Mononuclear cell (primary cell): ENCODE measurements at regions not wholly inside any gene's neighbourhood (a gene's known extent, or its start where the extent isn't known, plus 50 kb on each side); places are given as distances from the start of the nearest gene placed in this dataset.

Experiments
- H3K27me3 ChIP-seq: 2 replicates; pipeline ENCODE4 v1.6.0; 2011; ENCODE audit warnings: low read length, control low read depth; ENCODE audit not compliant: insufficient read depth
- H3K4me1 ChIP-seq: 2 replicates; pipeline ENCODE4 v1.5.1; 2011; ENCODE audit warnings: mild to moderate bottlenecking, low read length, control low read depth; ENCODE audit not compliant: insufficient read depth
- H3K4me3 ChIP-seq: 2 replicates; pipeline ENCODE4 v1.5.1; 2011; ENCODE audit warnings: mild to moderate bottlenecking, low read length, moderate library complexity
- H3K9me3 ChIP-seq: 2 replicates; pipeline ENCODE4 v1.5.1; 2011; ENCODE audit warnings: low read depth, mild to moderate bottlenecking, control low read depth, low read length

DNA sequence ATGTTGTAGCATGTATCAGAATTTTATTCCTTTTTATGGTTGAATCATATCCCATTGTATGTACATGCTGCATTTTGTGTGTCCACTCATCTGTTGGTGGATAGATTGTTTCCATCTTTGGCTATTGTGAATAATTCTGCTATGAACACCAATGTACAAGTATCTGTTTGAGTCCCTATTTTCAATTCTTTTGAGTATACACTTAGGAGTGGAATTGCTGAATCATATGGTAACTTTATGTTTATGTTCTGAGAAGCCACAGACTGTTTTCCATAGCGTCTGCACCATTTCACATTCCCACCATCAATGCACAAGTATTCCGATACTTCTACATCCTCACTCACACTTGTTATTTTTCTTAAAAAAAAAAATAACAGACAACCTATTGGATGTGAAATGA, 91.5 kb downstream of the ARF6 start:
- no peaks in the 10 kb centered on the region for H3K9me3 ChIP-seq
- no peaks in the 10 kb centered on the region for H3K27me3 ChIP-seq
- peaks cover 29% of the 10 kb centered on the region for H3K4me1 ChIP-seq
- H3K4me3 ChIP-seq = no peak overlapping the region

DNA sequence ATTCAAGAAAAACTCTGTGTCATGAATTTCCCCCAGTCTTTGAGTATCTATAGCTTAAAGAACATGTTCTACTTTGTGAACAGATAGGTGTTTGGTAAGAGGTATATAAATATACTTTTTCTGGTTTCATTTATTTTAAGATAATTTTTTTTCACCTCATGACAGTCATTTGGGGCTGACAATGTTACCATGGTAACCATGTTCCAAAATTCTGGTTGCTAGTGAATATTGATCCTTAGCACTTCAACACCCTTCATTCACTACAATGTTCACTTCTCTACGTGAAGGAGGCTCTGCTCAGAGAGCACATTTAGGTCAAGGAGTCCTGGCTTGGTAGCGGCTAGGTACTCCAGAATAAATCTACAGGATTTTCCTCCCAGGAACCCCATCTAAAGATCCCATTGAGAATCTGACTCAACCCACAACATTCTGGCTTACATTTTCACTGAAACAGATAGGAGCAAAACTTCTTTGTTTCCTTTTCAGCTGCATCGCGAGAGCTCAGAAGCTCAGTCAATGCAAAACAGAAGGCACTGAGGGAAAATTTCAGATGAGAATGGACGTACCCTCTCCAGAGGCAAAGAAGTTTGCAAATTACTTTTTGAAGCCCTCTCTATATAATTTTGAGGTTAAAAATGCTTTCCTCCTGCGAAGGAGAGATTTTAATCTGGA, 93.6 kb downstream of the ARF6 start:
- H3K4me3 ChIP-seq = no peak overlapping the region
- H3K9me3 ChIP-seq = no peaks in the 10 kb centered on the region
- H3K4me1 ChIP-seq = peaks cover 19% of the 10 kb centered on the region
- no peaks in the 10 kb centered on the region for H3K27me3 ChIP-seq

DNA sequence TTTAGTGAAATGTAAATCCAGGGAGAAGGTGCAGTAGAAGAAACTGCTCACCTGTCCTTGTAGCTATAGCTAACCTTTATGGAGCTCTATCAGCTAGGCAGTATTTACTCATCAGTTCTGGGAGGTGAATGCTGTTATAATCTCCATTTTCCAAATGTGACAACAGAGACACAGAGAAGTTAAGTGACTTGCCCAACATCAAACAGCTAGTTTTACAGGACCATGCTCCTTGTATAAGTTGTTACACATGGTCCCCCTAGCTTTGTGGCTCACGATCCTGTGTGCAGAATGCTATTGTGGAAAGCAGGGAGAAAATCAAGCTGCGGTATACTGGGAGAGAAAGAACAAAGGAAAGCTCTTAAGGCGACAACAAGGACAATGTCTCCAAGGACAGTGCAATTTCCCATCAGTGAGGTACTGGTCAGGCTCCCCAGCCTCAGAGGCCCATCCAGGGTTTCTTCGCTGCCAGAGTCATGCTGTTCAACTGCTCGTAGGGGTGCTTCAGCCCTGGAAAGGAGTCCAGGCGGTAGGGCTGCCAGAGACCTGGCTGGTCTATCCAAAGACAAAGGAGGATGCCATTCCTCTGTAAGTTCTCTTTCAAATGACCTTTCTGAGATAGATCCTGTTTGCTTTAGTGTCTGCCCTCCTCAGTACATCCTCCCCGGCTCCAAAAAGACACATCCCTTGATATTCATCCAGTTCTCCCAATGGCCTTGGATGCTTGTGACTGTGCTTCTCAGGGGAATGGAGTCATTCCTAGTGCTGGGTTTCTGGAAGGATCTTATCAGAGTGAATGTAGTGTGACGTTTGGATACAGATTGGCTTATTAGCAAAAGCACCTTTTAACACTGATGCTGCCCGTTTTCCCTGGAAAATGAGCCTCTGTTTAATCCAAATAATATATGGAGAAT, 95.5 kb downstream of the ARF6 start:
- Histone ChIP-seq H3K4me3 (no peak overlapping the region), H3K4me1 (peaks cover 5% of the 10 kb centered on the region), H3K9me3 (no peaks in the 10 kb centered on the region), H3K27me3 (no peaks in the 10 kb centered on the region)

DNA sequence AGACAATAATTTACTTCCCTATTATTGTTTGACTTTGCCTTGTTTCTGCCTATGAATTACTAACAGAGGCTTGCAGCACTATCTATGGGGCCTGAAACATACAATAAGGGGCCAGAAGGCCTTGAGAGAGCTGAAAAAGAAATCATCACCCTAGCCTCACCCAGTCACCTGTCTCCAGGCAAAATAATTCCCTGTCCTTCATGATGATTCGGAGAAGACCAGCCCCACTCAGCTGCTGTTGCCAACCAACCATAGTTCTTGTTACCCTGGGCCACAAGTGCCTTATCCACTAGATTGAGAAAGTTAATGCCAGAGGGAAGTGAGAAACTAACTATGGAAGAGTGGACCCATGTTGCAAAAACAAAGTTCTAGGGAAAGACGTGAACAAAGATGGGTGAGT, 97.1 kb downstream of the ARF6 start:
- Histone ChIP-seq H3K27me3 (no peaks in the 10 kb centered on the region), H3K4me3 (no peak overlapping the region), H3K4me1 (peaks cover 5% of the 10 kb centered on the region), H3K9me3 (no peaks in the 10 kb centered on the region)

DNA sequence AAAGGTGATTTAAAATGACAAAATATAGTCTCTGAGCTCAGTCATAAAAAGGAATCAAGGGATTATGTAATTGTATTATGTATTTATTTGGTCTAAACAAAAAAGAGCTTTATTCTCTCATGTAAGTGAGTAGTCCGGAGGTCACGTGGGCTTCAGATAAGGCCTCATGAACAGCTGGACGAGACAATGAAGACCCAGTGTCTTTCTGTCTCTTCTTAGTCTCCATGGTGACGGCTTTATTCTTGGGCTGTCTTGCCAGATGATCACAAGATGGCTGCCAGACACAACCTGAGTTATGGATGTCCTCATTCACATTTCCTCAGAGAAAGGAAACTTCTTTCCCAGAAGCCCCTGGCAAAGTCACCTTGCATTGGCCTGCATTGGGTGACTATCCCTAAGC, 98.6 kb downstream of the ARF6 start:
- no peaks in the 10 kb centered on the region for H3K27me3 ChIP-seq
- no peaks in the 10 kb centered on the region for H3K9me3 ChIP-seq
- peaks cover 5% of the 10 kb centered on the region for H3K4me1 ChIP-seq
- no peak overlapping the region for H3K4me3 ChIP-seq

DNA sequence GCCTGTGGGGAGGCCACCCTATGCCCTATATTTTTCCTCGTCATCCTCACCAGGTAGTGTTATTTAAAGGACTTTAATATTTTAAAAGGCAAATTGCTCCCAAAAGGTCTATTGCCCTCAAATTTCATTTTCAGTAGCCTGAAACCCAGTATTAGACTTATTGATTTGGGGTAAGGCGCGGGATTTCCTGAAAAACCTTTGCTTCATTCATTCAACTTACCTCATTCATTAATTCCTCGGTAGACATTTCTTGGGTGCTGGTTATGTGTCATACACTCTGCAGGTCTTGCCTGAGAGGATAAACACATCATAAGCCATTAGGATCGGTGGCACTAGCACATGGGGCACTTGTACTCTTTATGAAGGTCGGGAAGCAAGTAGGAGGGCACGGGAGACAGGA, 99.2 kb downstream of the ARF6 start:
- Histone ChIP-seq H3K9me3 (no peaks in the 10 kb centered on the region), H3K4me1 (peaks cover 5% of the 10 kb centered on the region), H3K27me3 (no peaks in the 10 kb centered on the region), H3K4me3 (no peak overlapping the region)

DNA sequence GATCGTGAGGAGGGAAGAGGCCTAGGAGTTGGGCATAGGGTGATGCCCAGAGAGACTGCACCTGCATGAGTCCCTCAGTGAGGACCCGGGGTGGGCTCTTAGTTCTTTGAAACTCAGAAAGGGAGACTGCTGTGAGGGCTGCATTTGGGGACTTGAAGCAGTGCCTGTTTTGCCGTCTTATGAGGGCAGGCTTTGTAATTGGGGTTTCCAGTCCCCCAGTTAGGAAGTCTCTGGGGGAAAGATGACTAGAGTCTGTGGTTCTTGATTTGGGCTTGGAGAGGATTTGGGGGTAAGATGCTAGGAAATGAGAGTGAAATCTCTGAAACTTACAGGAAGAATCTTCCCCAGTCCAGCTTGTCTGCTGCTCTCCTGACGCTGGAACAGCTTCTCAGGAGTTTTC, 99.6 kb downstream of the ARF6 start:
- no peaks in the 10 kb centered on the region for H3K9me3 ChIP-seq
- H3K4me1 ChIP-seq = peaks cover 5% of the 10 kb centered on the region
- no peak overlapping the region for H3K4me3 ChIP-seq
- H3K27me3 ChIP-seq = no peaks in the 10 kb centered on the region

DNA sequence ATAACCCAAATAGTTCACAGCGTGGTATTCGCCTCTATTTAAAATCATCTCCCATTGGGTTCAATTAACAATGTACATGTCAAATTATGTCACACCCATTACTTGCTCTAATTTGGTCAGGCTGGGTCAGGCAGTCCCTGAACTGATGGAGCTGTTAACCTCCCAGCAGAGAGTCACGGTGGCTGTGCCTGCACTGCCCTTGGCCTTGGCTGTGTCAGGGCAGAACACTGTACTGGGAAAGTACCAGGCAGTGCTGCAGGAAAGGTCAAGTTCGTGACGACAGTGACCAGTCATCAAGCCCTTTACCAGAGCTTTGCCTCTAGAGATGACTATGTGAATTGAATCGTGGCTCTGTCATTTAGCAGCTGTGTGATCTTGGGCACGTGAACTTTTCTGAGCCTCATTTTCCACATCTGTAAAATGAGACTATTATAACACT, 100.0 kb downstream of the ARF6 start:
- Histone ChIP-seq H3K4me3 (no peak overlapping the region), H3K4me1 (peaks cover 7% of the 10 kb centered on the region), H3K27me3 (no peaks in the 10 kb centered on the region), H3K9me3 (no peaks in the 10 kb centered on the region)

DNA sequence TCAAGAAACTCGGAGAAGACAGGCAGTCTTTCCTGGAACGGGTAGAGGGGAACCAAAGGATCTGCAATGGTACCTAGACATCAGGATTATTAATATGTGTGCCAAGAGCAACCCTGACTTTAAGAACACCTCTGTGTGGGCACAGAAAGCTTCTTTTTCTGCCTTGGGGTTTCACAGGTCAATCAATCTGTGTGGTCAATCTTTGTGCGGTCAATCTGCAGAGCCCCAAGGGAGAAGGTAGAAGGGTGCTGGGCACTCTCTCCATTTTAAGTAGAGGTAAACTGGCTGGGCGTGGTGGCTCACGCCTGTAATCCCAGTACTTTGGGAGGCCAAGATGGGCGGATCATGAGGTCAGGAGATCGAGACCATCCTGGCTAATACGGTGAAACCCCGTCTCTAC, 100.7 kb downstream of the ARF6 start:
- Histone ChIP-seq H3K27me3 (no peaks in the 10 kb centered on the region), H3K9me3 (no peaks in the 10 kb centered on the region), H3K4me1 (peaks cover 14% of the 10 kb centered on the region), H3K4me3 (no peak overlapping the region)

DNA sequence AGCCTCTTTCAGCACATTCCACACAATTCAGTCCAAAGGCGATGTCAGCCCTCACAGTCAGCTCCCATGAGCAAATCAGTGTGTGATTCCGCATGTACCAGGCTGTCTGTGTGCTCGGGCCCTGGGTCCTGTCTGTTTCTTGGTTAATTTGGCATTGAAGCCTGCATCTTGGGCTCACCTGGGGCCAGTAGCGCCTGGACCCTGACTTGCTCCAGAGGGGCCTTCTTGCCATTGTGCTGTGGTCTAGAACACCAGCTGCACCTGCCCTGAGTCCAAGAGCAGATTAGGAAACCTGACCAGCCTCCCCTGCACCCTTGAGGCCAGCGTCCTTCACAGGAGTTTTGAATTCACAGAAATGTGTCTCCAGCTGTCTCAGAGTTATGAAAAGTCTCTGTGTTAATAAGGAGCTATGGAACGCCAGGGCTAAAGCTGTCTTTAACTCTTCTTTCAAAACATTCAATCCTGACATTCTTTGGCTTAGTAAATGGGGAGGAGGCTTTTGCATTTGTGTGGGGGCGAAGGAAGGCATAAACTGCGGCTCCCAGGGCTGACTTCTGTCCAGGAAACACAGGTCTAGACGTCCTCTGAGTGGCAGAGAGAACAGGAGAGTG, 102.2 kb downstream of the ARF6 start:
- H3K4me1 ChIP-seq = peaks cover 29% of the 10 kb centered on the region
- no peaks in the 10 kb centered on the region for H3K27me3 ChIP-seq
- no peaks in the 10 kb centered on the region for H3K9me3 ChIP-seq
- no peak overlapping the region for H3K4me3 ChIP-seq

DNA sequence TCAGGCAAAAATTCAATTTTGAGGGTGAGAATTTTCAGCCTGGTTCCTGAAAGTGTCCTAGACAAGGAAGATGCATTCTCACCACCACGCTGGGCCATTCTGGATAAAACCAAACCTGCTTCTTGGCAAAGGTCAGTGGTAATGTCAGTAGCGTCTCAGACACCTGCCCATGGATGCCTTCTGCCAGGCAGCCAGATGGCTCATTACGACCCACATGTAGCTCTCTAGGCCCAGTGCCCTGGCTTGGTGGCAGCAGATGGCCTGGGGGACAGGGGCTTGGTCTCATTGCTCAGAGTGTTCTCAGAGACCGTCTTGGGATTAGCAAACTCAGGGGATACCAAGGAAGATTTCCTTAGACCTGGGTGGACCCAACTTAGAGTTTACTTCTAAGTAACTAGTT, 105.1 kb downstream of the ARF6 start:
- H3K4me3 ChIP-seq = no peak overlapping the region
- peaks cover 53% of the 10 kb centered on the region for H3K4me1 ChIP-seq
- H3K27me3 ChIP-seq = no peaks in the 10 kb centered on the region
- H3K9me3 ChIP-seq = no peaks in the 10 kb centered on the region

DNA sequence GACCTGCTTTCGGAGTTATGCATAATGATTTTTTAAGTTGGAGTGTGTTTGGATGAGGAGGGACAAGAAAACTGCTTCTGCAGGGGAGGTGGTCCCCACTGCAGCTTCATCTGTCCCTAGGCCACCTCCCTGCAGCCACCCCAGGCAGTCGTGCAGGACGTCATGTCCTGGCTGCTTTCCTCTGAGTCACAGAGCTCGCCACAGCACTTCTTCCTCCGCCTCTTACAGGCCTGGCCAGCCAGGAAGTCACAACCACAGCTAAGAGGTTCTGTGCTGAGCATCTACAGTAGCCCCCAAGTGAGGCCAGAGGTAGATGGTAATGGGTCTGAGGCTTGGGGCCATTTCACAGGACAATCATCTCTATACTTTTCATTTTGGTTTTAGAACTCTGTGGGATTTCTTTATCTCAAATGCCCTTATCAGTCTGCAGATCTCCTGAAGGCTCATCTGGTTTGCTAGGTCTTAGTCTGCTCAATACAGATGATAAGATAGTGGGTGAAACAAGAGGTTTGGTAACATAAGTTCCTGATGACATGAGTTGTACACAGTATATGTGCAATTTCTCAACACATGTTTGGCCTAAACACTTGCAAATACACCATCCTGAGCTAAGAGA, 106.4 kb downstream of the ARF6 start:
- no peak overlapping the region for H3K4me3 ChIP-seq

DNA sequence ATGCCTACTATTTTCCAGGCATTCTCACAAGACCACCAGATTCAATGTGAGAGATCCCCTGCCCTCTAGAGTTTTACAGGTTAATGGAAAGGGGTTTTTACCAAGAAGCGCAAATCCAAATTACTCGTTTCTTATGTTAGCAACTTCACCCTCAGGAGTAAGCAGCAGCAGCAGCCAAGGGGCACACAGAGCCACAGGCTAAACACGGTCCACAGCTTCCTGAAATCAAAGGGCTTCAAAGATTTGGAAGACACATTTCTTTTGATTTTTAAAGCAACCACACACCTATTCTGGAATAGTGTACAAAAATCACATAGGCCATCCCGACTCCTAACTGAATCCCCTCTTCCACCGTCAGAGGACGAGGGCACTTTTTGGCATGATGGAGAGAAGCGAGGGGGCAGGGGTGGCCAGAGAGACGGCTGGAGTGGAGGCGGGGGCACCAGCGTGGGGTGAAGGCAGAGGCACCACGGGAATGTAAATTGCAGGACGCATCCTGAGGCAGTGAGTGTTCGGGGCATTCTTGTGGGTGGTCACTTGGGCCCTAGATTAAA, 107.0 kb downstream of the ARF6 start:
- H3K4me3 ChIP-seq = no peak overlapping the region
- H3K9me3 ChIP-seq = no peaks in the 10 kb centered on the region
- peaks cover 69% of the 10 kb centered on the region for H3K4me1 ChIP-seq
- H3K27me3 ChIP-seq = no peaks in the 10 kb centered on the region

More for the DNA sequence above, 106.4 kb downstream of the ARF6 start:
- Histone ChIP-seq H3K27me3 (no peaks in the 10 kb centered on the region), H3K4me1 (peaks cover 65% of the 10 kb centered on the region), H3K9me3 (no peaks in the 10 kb centered on the region)

DNA sequence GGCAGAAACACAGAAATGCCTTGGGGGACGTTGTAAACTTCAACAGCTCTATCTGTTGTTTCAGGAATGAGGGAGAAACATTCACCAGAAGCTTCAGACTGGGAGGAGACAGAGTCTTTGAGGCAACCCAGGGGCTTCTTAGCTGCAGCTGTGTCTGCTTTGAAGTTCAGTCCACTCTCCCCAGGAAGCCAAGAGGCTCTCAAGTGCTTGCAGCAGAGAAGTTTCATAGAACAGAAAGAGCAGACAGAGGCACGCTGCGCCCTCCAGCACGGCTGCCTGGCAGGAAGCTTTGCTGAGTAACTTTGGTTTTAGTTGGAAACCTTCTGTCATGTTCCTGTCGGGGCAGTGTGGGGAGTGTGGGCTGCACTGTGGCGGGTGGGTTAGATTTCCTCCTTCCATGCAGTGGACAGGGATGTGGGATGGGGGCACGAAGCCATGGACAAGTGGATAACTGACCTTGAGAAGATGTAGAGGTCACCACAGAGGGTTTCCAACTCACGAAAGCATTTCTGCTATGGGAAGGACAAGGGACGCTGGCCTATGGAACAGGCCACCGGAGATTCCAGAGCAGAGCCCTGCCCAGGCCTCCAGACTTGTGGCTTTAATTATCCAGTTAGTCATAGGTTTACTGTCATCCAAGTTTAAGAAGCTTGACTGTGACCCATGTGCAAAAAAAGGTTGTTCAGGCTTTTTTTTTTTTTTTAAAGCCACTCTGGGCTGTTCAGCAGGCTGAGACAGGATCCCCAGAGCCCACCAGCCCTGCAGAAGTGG, 107.7 kb downstream of the ARF6 start:
- Histone ChIP-seq H3K4me3 (no peak overlapping the region), H3K4me1 (peaks cover 74% of the 10 kb centered on the region), H3K27me3 (no peaks in the 10 kb centered on the region), H3K9me3 (no peaks in the 10 kb centered on the region)
